ENCODE measurements at regions not wholly inside any gene's neighbourhood (a gene's known extent, or its start where the extent isn't known, plus 50 kb on each side); places are given as distances from the start of the nearest gene placed in this dataset.
"Not testable (repeated sequence)": the region's sequence is repeated elsewhere in the genome, so short reads cannot be mapped to it uniquely, and the experiment has no call there.

- no peaks in the 10 kb centered on the region for H3K27me3 ChIP-seq (ENCODE audit: control insufficient read depth, insufficient read depth, low read length)
- DNase-seq, result no peak
- no peaks in the 10 kb centered on the region for H3K36me3 ChIP-seq (ENCODE audit: control insufficient read depth, insufficient read depth, low read length)
- no peaks in the 10 kb centered on the region for H3K9me3 ChIP-seq (ENCODE audit: control insufficient read depth, low read depth, low read length)
- WGBS (ENCODE audit: insufficient coverage, low lambda C conversion rate), result no CpG with 5 or more reads among the region's 3 CpGs
- H3K4me3 ChIP-seq (ENCODE audit: low read length), result no peak overlapping the region
- no peaks in the 10 kb centered on the region for H3K4me1 ChIP-seq (ENCODE audit: control insufficient read depth, insufficient read depth, low read length)
- H3K27ac ChIP-seq (ENCODE audit: low read length), result no peak overlapping the region
These were observed 188.2 kb upstream of the SSTR4 start for GRCh38 chr20:22846863-22847262.

DNA sequence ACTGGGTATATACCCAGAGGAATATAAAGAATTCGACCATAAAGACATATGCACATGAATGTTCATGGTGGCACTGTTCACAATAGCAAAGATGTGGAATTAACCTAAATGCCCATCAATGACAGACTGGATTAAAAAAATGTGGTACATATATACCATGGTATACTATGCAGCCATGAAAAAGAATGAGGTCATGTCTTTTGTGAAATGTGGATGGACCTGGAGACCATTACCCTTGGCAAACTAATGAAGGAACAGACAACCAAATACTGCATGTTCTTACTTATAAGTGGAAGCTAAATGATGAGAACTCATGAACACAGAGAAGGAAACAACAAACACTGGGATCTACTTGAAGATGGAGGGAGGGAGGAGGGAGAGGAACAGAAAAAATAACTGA, 186.7 kb upstream of the SSTR4 start:
- no peak for DNase-seq
- H3K9me3 ChIP-seq (ENCODE audit: control insufficient read depth, low read depth, low read length), result no peaks in the 10 kb centered on the region
- no peak overlapping the region for H3K27ac ChIP-seq (ENCODE audit: low read length)
- no peaks in the 10 kb centered on the region for H3K4me1 ChIP-seq (ENCODE audit: control insufficient read depth, insufficient read depth, low read length)
- H3K27me3 ChIP-seq (ENCODE audit: control insufficient read depth, insufficient read depth, low read length), result no peaks in the 10 kb centered on the region
- WGBS (ENCODE audit: insufficient coverage, low lambda C conversion rate), result 100% methylated on average over 1 of the region's 1 CpG
- no peak overlapping the region for H3K4me3 ChIP-seq (ENCODE audit: low read length)
- H3K36me3 ChIP-seq (ENCODE audit: control insufficient read depth, insufficient read depth, low read length), result no peaks in the 10 kb centered on the region

GRCh38 chr20:22851679-22852346, 183.3 kb upstream of the SSTR4 start:
- WGBS (ENCODE audit: insufficient coverage, low lambda C conversion rate), result no CpG with 5 or more reads among the region's 3 CpGs
- H3K9me3 ChIP-seq (ENCODE audit: control insufficient read depth, low read depth, low read length); H3K4me3 ChIP-seq (ENCODE audit: low read length); H3K36me3 ChIP-seq (ENCODE audit: control insufficient read depth, insufficient read depth, low read length); DNase-seq; H3K27ac ChIP-seq (ENCODE audit: low read length); H3K27me3 ChIP-seq (ENCODE audit: control insufficient read depth, insufficient read depth, low read length); H3K4me1 ChIP-seq (ENCODE audit: control insufficient read depth, insufficient read depth, low read length): not testable (repeated sequence)

DNA sequence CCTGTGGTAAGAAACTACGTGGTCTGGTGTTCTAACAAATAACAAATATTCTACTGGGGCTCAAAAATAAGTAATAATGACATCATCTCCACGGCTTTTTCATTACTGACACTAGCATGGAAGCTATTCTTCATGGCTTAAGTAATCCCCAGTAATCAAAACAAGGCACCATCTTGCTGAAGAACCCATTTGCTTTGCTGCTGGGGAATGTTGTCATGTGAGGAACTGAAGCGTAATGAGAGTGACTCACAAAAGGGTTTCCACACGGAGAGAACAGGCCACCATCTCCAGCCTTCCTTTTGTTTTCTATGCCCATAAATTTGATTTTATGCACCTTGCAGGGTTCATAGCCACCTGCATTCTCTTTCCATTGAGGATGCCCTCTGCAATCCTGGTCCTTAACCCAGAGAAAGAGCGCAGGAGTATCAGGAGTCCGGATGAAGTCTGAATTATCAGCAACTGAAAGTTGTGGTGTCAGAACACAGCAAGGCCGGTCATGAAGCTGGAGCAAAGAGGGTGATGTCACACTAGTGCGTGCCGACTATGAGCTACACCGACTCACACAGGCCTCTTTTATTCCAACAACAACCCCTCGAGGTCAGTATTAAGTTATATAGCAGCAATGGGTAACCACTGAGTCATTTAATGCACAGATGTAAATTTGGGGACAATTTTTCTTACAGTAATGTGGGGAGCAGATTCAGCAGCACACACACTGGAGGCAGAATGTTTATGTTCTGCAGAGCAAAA, 173.7 kb upstream of the SSTR4 start:
- Histone ChIP-seq H3K27me3 (ENCODE audit: control insufficient read depth, insufficient read depth, low read length) (no peaks in the 10 kb centered on the region), H3K4me1 (ENCODE audit: control insufficient read depth, insufficient read depth, low read length) (no peaks in the 10 kb centered on the region), H3K9me3 (ENCODE audit: control insufficient read depth, low read depth, low read length) (no peaks in the 10 kb centered on the region), H3K4me3 (ENCODE audit: low read length) (no peak overlapping the region), H3K36me3 (ENCODE audit: control insufficient read depth, insufficient read depth, low read length) (no peaks in the 10 kb centered on the region), H3K27ac (ENCODE audit: low read length) (no peak overlapping the region)
- WGBS (ENCODE audit: insufficient coverage, low lambda C conversion rate), result 53% methylated on average over 3 of the region's 11 CpGs
- no peak for DNase-seq

- no peaks in the 10 kb centered on the region for H3K9me3 ChIP-seq (ENCODE audit: control insufficient read depth, low read depth, low read length)
- no peaks in the 10 kb centered on the region for H3K36me3 ChIP-seq (ENCODE audit: control insufficient read depth, insufficient read depth, low read length)
- no peak overlapping the region for H3K27ac ChIP-seq (ENCODE audit: low read length)
- 100% methylated on average over 1 of the region's 10 CpGs for WGBS (ENCODE audit: insufficient coverage, low lambda C conversion rate)
- no peak overlapping the region for H3K4me3 ChIP-seq (ENCODE audit: low read length)
- H3K4me1 ChIP-seq (ENCODE audit: control insufficient read depth, insufficient read depth, low read length), result no peaks in the 10 kb centered on the region
- H3K27me3 ChIP-seq (ENCODE audit: control insufficient read depth, insufficient read depth, low read length), result no peaks in the 10 kb centered on the region
- DNase-seq, result no peak
These were observed 173.1 kb upstream of the SSTR4 start for GRCh38 chr20:22861990-22862389.

DNA sequence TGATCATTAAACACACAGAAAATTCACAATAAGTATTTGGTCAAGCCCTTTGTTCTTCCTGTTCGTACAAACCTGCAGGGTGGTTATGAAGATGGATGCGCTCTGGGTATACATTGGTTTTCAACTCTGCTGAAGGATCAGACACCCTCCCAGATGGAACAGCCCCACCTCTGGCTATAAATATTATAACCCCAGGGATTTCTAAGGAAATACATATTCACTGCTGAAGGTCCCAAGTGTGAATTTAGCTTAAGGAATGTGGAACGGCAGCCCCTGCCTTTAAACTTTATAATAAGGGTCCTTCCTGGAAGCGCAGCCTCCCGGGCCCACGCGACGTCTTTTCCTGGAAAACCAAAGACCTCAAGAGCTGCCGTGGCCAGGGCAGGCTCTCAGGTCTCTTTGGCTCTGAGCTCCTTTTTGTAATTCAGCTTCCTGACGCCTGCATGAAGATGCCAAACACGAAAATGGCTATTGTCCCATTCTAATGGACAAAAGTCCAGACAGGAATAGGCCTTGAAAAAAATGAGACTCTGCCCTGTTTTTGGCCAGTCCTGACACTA, 172.4 kb upstream of the SSTR4 start:
- no peak overlapping the region for H3K27ac ChIP-seq (ENCODE audit: low read length)

DNA sequence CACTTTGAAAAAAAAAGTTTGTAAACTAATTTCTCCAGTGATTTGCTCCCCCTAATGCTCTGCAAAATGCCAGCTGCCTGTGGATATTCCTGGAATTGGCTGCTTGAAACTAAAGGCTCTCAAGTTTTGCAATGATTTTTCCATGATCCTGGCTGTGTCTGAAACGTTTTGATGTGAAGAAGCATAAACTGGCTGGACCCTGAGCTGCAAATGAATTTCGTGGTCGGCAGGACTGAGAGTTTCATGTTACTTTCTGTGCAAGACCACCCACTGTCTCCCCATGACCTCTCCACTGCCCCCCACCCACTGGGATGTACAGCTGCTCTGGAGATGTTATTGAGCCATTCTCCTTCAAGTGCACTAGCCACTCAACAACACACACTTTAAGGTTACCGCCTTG, 171.3 kb upstream of the SSTR4 start:
- Histone ChIP-seq H3K4me1 (ENCODE audit: control insufficient read depth, insufficient read depth, low read length) (no peaks in the 10 kb centered on the region), H3K36me3 (ENCODE audit: control insufficient read depth, insufficient read depth, low read length) (no peaks in the 10 kb centered on the region), H3K27me3 (ENCODE audit: control insufficient read depth, insufficient read depth, low read length) (no peaks in the 10 kb centered on the region), H3K9me3 (ENCODE audit: control insufficient read depth, low read depth, low read length) (no peaks in the 10 kb centered on the region), H3K27ac (ENCODE audit: low read length) (no peak overlapping the region), H3K4me3 (ENCODE audit: low read length) (no peak overlapping the region)
- DNase-seq, result no peak
- no CpG with 5 or more reads among the region's 4 CpGs for WGBS (ENCODE audit: insufficient coverage, low lambda C conversion rate)

More for the DNA sequence above, 172.4 kb upstream of the SSTR4 start:
- Histone ChIP-seq H3K9me3 (ENCODE audit: control insufficient read depth, low read depth, low read length) (no peaks in the 10 kb centered on the region), H3K36me3 (ENCODE audit: control insufficient read depth, insufficient read depth, low read length) (no peaks in the 10 kb centered on the region), H3K4me1 (ENCODE audit: control insufficient read depth, insufficient read depth, low read length) (no peaks in the 10 kb centered on the region), H3K4me3 (ENCODE audit: low read length) (no peak overlapping the region), H3K27me3 (ENCODE audit: control insufficient read depth, insufficient read depth, low read length) (no peaks in the 10 kb centered on the region)
- WGBS (ENCODE audit: insufficient coverage, low lambda C conversion rate), result 83% methylated on average over 2 of the region's 11 CpGs
- no peak for DNase-seq

- Histone ChIP-seq H3K27me3 (ENCODE audit: control insufficient read depth, insufficient read depth, low read length) (no peaks in the 10 kb centered on the region), H3K9me3 (ENCODE audit: control insufficient read depth, low read depth, low read length) (no peaks in the 10 kb centered on the region), H3K36me3 (ENCODE audit: control insufficient read depth, insufficient read depth, low read length) (no peaks in the 10 kb centered on the region), H3K4me1 (ENCODE audit: control insufficient read depth, insufficient read depth, low read length) (no peaks in the 10 kb centered on the region), H3K4me3 (ENCODE audit: low read length) (no peak overlapping the region), H3K27ac (ENCODE audit: low read length) (no peak overlapping the region)
- 100% methylated on average over 1 of the region's 2 CpGs for WGBS (ENCODE audit: insufficient coverage, low lambda C conversion rate)
- no peak for DNase-seq
These were observed 168.2 kb upstream of the SSTR4 start for GRCh38 chr20:22866812-22867341.

DNA sequence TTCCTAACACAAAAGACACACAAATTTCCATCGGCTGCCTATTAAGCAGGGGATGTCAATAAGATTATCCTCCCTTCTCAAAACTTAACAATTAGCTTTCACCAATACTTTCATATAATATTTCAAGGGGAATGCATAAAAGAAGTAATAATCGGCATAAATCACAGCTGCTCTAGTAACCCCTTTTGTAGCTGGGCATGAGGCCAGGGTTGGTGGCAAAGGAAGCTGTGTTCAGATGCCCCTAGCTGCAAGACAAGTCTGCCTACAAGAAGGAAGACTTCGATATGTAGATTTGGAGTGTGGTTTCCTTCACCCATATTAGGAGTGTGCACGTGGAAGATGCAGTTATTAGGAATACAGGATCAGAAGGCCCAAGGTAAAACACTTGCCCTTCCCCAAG, 156.9 kb upstream of the SSTR4 start:
- no peaks in the 10 kb centered on the region for H3K36me3 ChIP-seq (ENCODE audit: control insufficient read depth, insufficient read depth, low read length)
- 80% methylated on average over 1 of the region's 4 CpGs for WGBS (ENCODE audit: insufficient coverage, low lambda C conversion rate)
- H3K27ac ChIP-seq (ENCODE audit: low read length), result no peak overlapping the region

GRCh38 chr20:22880277-22880676, 154.8 kb upstream of the SSTR4 start:
- Histone ChIP-seq H3K9me3 (ENCODE audit: control insufficient read depth, low read depth, low read length) (no peaks in the 10 kb centered on the region), H3K36me3 (ENCODE audit: control insufficient read depth, insufficient read depth, low read length) (no peaks in the 10 kb centered on the region), H3K27me3 (ENCODE audit: control insufficient read depth, insufficient read depth, low read length) (no peaks in the 10 kb centered on the region), H3K4me1 (ENCODE audit: control insufficient read depth, insufficient read depth, low read length) (no peaks in the 10 kb centered on the region), H3K27ac (ENCODE audit: low read length) (no peak overlapping the region), H3K4me3 (ENCODE audit: low read length) (no peak overlapping the region)
- no CpG with 5 or more reads among the region's 2 CpGs for WGBS (ENCODE audit: insufficient coverage, low lambda C conversion rate)
- DNase-seq, result no peak

More for the DNA sequence above, 156.9 kb upstream of the SSTR4 start:
- no peak for DNase-seq
- Histone ChIP-seq H3K4me1 (ENCODE audit: control insufficient read depth, insufficient read depth, low read length) (no peaks in the 10 kb centered on the region), H3K27me3 (ENCODE audit: control insufficient read depth, insufficient read depth, low read length) (no peaks in the 10 kb centered on the region), H3K9me3 (ENCODE audit: control insufficient read depth, low read depth, low read length) (no peaks in the 10 kb centered on the region), H3K4me3 (ENCODE audit: low read length) (no peak overlapping the region)
